ENCODE measurements at regions not wholly inside any gene's neighbourhood (a gene's known extent, or its start where the extent isn't known, plus 50 kb on each side); places are given as distances from the start of the nearest gene placed in this dataset.

DNA sequence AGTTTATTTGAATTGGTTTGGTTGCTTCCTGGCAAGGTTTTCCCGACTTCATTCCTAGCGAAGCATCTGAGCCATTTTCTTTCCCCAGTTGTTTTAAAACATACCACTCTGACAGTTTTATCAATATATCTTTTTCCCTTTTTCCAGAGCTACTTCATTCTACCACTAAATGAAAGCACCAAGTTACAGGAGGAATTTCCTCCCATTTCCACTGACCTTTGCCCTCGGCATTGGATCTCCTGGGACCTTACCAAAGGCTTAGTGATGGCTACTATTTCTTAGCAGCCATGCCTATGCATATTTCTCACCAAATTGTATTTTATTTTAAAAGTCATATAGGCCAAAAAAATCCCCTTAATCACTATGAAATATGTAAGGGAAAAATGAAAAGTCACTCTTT is 150.5 kb downstream of the ZNF330 start:
- ChIA-PET POLR2A (no interaction called here), CTCF (no interaction called here)
- intact Hi-C loops (cut with micrococcal nuclease), result no loop called here
- DNase-seq, result no peak
- H3K36me3 Mint-ChIP-seq (ENCODE audit: low read depth), result no peaks in the 10 kb centered on the region
- peaks cover 1% of the 10 kb centered on the region for H3K9me3 Mint-ChIP-seq
- H3K27ac Mint-ChIP-seq, result no peak overlapping the region
- no peaks in the 10 kb centered on the region for H3K4me1 Mint-ChIP-seq
- TF ChIP-seq, protein P1, sequence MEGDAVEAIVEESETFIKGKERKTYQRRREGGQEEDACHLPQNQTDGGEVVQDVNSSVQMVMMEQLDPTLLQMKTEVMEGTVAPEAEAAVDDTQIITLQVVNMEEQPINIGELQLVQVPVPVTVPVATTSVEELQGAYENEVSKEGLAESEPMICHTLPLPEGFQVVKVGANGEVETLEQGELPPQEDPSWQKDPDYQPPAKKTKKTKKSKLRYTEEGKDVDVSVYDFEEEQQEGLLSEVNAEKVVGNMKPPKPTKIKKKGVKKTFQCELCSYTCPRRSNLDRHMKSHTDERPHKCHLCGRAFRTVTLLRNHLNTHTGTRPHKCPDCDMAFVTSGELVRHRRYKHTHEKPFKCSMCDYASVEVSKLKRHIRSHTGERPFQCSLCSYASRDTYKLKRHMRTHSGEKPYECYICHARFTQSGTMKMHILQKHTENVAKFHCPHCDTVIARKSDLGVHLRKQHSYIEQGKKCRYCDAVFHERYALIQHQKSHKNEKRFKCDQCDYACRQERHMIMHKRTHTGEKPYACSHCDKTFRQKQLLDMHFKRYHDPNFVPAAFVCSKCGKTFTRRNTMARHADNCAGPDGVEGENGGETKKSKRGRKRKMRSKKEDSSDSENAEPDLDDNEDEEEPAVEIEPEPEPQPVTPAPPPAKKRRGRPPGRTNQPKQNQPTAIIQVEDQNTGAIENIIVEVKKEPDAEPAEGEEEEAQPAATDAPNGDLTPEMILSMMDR (IDR thresholded peaks at IDR 0.05), result no peak
- H3K27me3 Mint-ChIP-seq, result peaks cover 6% of the 10 kb centered on the region
- no peak for ATAC-seq (ENCODE audit: low read depth)
- no peak overlapping the region for H3K4me3 Mint-ChIP-seq

DNA sequence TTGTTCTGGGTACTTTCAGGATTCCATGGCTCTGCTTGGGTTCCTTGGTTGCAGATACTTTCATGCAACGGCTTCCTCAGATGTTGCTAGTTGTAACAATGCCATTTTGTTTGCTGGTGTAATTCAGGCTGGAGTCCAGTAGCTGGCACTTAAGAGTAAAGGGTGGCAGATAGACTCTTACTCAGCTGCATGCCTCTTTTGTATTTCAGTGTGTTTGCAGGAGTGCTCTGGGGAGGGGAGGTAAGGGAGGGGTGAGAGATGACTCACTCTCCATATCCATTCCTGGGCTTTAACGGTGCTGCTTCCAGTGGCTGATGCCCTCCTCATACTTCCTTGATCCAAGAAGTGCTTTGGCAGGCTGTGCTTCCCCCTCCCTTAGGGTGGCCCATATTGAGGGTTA is 155.2 kb downstream of the ZNF330 start:
- Mint-ChIP-seq H3K27ac (no peak overlapping the region), H3K4me3 (no peak overlapping the region), H3K36me3 (ENCODE audit: low read depth) (no peaks in the 10 kb centered on the region), H3K9me3 (no peaks in the 10 kb centered on the region), H3K4me1 (no peaks in the 10 kb centered on the region), H3K27me3 (peaks cover 8% of the 10 kb centered on the region)
- TF ChIP-seq, protein P1 (IDR thresholded peaks at IDR 0.05), result no peak
- ChIA-PET POLR2A (no interaction called here), CTCF (no interaction called here)
- no peak for ATAC-seq (ENCODE audit: low read depth)
- no peak for DNase-seq
- intact Hi-C loops (cut with micrococcal nuclease), result no loop called here

DNA sequence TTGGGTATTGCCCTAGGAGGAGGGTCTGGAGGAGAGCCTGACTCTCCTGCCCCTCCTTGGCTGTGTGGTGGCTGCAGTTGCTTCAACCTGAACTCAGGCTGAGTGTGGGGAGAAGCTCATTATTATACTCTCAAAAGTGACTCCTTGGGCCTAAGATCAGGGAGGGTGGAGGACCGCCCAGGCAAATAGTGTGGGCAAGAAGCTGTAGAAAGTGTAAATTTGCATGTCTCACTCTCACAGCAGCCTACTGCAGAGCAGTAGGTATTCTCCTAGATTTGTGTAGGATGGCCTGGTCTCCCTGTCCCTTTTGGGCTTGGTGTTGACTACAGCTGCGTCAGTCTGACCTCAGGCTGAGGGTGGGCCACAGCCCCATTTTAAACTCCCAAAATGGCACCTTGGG is 156.1 kb downstream of the ZNF330 start:
- Mint-ChIP-seq H3K27me3 (peaks cover 8% of the 10 kb centered on the region), H3K9me3 (no peaks in the 10 kb centered on the region), H3K27ac (no peak overlapping the region), H3K4me1 (no peaks in the 10 kb centered on the region), H3K4me3 (no peak overlapping the region), H3K36me3 (ENCODE audit: low read depth) (no peaks in the 10 kb centered on the region)
- ChIA-PET CTCF (no interaction called here), POLR2A (no interaction called here)
- intact Hi-C loops (cut with micrococcal nuclease), result no loop called here
- DNase-seq (no peak), ATAC-seq (ENCODE audit: low read depth) (no peak)
- TF ChIP-seq, protein P1 (IDR thresholded peaks at IDR 0.05), result no peak

DNA sequence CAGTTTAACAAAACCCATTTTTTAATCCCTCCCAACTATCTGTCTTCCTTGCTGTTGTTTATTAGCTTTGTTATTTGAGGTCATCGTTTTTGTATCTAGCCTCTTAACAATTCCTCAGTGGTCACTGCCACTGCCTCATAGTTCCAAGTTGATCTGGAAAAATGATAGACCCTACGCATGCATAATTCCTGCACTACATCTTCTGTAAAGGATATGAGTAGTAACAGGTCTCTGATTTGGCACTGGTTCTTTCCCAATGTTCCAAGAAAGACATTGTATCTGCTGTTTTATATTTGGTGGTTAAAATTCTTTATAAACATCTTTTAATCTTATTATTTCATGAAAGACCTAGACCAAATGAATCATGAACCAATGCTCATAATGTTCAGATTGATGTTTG is 166.6 kb downstream of the ZNF330 start:
- no peaks in the 10 kb centered on the region for H3K36me3 Mint-ChIP-seq (ENCODE audit: low read depth)
- TF ChIP-seq, protein P1 (IDR thresholded peaks at IDR 0.05), result no peak
- no peak overlapping the region for H3K4me3 Mint-ChIP-seq
- H3K27me3 Mint-ChIP-seq, result no peaks in the 10 kb centered on the region
- ATAC-seq (ENCODE audit: low read depth), result no peak
- H3K4me1 Mint-ChIP-seq, result no peaks in the 10 kb centered on the region
- intact Hi-C loops (cut with micrococcal nuclease), result no loop called here
- peaks cover 3% of the 10 kb centered on the region for H3K9me3 Mint-ChIP-seq
- ChIA-PET POLR2A (no interaction called here), CTCF (no interaction called here)
- no peak overlapping the region for H3K27ac Mint-ChIP-seq
- DNase-seq, result no peak

DNA sequence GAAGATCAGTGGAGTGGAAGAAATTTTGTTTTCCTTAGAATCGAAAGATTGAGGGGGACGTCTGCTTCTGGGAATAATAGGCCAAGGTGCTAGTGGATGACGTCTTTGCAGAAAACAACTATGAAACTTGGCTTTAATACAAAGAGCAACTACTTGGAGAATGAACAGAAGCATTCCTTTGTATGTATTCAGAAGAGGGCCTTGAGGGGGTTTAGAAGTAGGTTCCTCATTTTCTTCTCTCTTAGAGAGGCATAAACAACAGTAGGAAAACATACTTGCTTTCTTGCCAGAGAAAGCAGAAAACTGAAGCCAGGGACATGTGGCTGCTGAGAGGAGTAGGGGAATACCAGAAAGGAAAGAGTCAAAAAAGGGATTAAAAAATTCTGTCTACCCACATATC is 167.8 kb downstream of the ZNF330 start:
- intact Hi-C loops (cut with micrococcal nuclease), result no loop called here
- no peaks in the 10 kb centered on the region for H3K4me1 Mint-ChIP-seq
- no peaks in the 10 kb centered on the region for H3K9me3 Mint-ChIP-seq
- ATAC-seq (ENCODE audit: low read depth), result no peak
- ChIA-PET POLR2A (no interaction called here), CTCF (no interaction called here)
- H3K4me3 Mint-ChIP-seq, result no peak overlapping the region
- H3K27me3 Mint-ChIP-seq, result no peaks in the 10 kb centered on the region
- TF ChIP-seq, protein P1 (IDR thresholded peaks at IDR 0.05), result no peak
- no peak overlapping the region for H3K27ac Mint-ChIP-seq
- DNase-seq, result no peak
- H3K36me3 Mint-ChIP-seq (ENCODE audit: low read depth), result no peaks in the 10 kb centered on the region

Data from activated B cell treated with CpG ODN at 0.5 μM for 24 hours (primary cell).